ENCODE measurements at regions not wholly inside any gene's neighbourhood (a gene's known extent, or its start where the extent isn't known, plus 50 kb on each side); places are given as distances from the start of the nearest gene placed in this dataset.
A peak's percentile ranks its signal among the peaks of the same experiment; 100 is the strongest.
"Not testable (repeated sequence)": the region's sequence is repeated elsewhere in the genome, so short reads cannot be mapped to it uniquely, and the experiment has no call there.

- FAIRE-seq: no peak
Measured at GRCh38 chr6:121884620-121885019, 449.2 kb downstream of the GJA1 start.

- no peak for FAIRE-seq
Measured at GRCh38 chr6:121885399-121886152, 450.1 kb downstream of the GJA1 start.

GRCh38 chr6:121886223-121886830 lies 450.9 kb downstream of the GJA1 start:
- FAIRE-seq: no peak

- FAIRE-seq: no peak
Measured at GRCh38 chr6:121887724-121888123, 452.3 kb downstream of the GJA1 start.

- no peak for FAIRE-seq
Measured at GRCh38 chr6:121890307-121890910, 455.0 kb downstream of the GJA1 start.

GRCh38 chr6:121895731-121896130 lies 460.3 kb downstream of the GJA1 start:
- FAIRE-seq: not testable (repeated sequence)

- no peak for FAIRE-seq
Measured at GRCh38 chr6:121896363-121896762, 460.9 kb downstream of the GJA1 start.

- no peak for FAIRE-seq
Measured at GRCh38 chr6:121896771-121897170, 461.3 kb downstream of the GJA1 start.

GRCh38 chr6:121897337-121897760 lies 461.9 kb downstream of the GJA1 start:
- no peak for FAIRE-seq

GRCh38 chr6:121901432-121901831 lies 466.0 kb downstream of the GJA1 start:
- FAIRE-seq: no peak

- no peak for FAIRE-seq
Measured at GRCh38 chr6:121904559-121904958, 469.1 kb downstream of the GJA1 start.

- FAIRE-seq: no peak
Measured at GRCh38 chr6:121912905-121913304, 477.5 kb downstream of the GJA1 start.

- FAIRE-seq: no peak
Measured at GRCh38 chr6:121917263-121917829, 481.9 kb downstream of the GJA1 start.

GRCh38 chr6:121917834-121918559 lies 481.5 kb upstream of the HSF2 start:
- FAIRE-seq: no peak

- no peak for FAIRE-seq
Measured at GRCh38 chr6:121920616-121921015, 478.8 kb upstream of the HSF2 start.

GRCh38 chr6:121925024-121925423 lies 474.4 kb upstream of the HSF2 start:
- FAIRE-seq: no peak

GRCh38 chr6:121925534-121926255 lies 473.8 kb upstream of the HSF2 start:
- FAIRE-seq: no peak

GRCh38 chr6:121929301-121929700 lies 470.2 kb upstream of the HSF2 start:
- peak; percentile 43 for FAIRE-seq

- FAIRE-seq: no peak
Measured at GRCh38 chr6:121932076-121932991, 467.1 kb upstream of the HSF2 start.

GRCh38 chr6:121934451-121934850 lies 465.0 kb upstream of the HSF2 start:
- FAIRE-seq: no peak

- no peak for FAIRE-seq
Measured at GRCh38 chr6:121940728-121941127, 458.7 kb upstream of the HSF2 start.

All from colon (tissue), 2 donors.